GM21528 (cell line): ENCODE measurements at regions not wholly inside any gene's neighbourhood (a gene's known extent, or its start where the extent isn't known, plus 50 kb on each side); places are given as distances from the start of the nearest gene placed in this dataset.

Source experiments
- ATAC-seq: cut with Tn5 transposase; IDR thresholded peaks from one replicate; pipeline ENCODE4 v1.9.1; 2021; ENCODE audit warnings: mild to moderate bottlenecking, moderate library complexity; ENCODE audit not compliant: unreplicated experiment, low FRiP score

DNA sequence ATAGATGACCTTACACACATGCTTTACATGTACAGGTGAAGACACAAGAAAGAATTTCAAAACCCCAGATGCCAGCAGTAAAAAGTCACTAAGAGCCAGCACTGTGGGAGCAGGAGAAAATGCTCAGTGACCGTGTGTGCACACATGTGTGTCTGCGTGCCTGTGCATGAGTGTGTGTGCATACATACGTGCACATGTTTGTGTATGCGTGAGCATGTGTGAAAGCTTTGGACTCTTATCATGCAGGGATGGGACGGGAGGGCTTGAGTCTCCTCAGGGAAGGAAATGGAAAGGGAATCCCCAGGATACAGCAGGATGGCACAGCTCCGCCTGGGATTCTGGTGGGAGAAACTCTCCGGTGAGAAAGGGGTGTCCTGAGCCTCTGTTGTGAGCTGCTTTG, 121.5 kb upstream of the B3GAT1 start:
- no peak for ATAC-seq

DNA sequence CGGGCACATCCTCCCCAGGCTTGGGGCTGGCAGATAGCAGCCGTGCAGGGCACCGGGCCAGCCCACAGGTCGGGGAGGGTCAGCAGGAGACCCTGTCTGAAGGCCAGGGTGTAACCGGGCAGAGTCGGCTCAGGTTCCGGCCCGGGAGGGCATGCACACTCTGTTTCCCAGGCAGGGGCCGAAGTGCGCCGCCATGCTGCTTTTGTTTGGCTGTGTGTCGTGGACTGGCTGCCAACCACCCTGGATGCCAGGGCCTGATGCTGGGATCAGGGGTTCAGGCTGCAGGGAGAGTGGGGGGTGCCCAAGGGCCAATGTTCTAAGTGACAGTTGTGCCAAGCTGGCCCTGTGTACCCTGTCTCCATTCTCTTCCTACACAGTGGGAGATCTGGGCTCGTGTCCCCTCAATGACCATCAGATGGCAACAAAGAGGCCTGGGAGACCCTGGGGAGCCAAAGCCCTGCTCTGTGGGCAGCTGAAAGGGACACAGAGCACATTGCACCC, 120.9 kb upstream of the B3GAT1 start:
- no peak for ATAC-seq

DNA sequence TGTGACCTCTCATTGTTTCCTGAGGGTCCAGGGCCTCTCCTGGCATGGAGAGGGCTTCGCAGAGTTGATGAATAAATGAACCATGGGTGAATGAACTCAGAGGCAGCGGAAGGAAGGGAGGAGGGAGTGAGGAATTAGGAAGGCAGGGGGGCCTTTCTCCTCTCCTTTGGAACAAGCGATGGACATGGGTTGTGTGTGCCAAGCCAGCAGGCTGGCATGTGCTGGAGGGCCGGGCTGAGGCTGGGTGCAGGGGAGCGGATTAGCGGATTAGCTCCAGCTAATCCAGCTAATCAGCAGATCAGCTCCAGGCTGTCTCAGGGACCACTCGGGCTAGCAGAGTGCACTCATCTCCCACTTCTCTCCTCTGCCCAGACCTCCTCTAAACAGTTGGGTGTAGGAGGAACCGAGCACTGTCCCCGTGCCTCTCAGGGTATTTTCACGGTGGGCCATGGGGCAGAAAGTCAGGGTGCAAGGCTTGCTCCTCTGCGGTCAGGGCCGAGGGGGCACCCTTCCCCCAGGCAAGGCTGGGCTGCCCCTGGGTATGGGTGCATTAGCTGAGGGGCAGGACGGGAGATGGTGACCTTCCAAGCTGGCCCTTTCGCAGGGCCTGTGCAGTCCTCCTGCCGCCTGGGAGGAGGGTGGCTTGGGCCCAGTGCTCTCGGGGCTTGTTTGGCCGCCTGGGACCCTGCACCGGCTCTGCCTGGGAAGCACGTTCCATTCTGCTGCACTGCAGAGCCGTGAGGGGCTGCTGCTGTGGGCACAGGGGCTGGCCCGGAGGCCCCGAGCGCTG, 120.3 kb upstream of the B3GAT1 start:
- no peak for ATAC-seq

DNA sequence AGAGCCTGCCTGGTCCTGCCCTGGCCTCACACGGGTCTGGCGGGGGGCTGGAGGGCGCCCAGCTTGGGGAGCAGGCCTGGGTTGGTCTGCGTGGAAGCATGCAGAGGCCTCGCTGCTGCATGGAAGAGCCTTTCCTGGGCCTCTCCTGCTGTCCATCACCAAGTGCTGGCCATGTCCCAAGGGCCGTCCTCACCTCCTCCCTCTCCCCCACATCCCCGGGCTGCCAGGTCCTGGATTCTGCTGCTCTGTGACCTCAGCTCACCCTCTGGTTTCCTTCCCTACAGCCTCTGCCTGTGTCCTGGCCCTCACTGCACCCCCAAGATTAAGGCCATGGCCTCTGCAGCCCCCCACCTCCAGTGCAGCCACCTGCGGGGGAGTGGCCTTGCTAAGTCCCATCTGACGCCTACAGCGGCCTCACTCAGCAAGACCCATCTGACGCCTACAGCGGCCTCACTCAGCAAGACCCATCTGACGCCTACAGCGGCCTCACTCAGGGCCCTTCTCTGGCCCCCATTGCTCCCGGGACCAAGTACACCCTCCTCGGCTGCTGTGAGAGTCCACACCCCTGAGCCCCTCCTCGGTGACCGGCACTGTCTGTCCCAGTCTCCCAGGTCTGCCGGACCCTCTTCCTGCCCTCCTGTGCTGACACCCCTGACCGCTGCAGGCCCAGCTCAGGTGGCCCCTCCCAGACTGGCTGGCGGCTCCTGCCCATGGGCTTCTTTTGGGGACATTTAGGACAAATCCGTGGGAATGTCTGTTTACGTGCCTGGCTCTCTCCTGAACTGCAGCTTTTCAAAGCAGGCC, 119.5 kb upstream of the B3GAT1 start:
- ATAC-seq: no peak

DNA sequence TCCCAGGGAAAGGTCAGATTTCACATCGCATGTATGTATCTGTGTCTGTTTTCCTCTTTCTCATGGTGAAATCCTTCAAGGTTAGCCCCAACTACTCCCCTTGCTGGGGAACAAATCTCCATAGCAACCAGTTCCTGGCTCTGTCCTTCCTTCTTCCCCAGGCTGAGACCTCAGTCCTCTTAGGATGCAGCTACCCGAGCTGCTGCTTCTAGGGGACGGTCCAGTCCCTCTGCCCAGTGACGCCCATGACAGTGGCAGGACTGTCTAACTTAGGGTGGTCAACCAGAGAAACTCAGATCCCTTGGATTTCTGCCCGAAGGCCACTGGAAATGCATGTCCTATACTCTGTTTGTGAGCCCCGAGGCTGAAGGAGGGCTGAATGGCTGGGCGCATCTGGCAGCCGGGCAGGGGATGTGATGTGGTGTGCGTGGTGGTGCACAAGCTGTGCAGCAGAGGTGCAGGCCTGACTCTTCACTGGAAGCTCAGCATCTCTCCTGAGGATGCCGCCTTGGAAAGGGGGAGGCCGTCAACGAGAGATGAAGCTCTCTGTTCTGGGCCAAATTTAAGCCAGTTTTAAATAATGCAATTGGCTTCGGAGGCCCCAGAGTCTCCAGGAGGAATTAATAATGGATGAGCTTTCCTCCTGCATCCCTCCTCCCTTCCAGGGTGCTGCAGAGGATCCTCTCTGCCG, 118.7 kb upstream of the B3GAT1 start:
- ATAC-seq: no peak

DNA sequence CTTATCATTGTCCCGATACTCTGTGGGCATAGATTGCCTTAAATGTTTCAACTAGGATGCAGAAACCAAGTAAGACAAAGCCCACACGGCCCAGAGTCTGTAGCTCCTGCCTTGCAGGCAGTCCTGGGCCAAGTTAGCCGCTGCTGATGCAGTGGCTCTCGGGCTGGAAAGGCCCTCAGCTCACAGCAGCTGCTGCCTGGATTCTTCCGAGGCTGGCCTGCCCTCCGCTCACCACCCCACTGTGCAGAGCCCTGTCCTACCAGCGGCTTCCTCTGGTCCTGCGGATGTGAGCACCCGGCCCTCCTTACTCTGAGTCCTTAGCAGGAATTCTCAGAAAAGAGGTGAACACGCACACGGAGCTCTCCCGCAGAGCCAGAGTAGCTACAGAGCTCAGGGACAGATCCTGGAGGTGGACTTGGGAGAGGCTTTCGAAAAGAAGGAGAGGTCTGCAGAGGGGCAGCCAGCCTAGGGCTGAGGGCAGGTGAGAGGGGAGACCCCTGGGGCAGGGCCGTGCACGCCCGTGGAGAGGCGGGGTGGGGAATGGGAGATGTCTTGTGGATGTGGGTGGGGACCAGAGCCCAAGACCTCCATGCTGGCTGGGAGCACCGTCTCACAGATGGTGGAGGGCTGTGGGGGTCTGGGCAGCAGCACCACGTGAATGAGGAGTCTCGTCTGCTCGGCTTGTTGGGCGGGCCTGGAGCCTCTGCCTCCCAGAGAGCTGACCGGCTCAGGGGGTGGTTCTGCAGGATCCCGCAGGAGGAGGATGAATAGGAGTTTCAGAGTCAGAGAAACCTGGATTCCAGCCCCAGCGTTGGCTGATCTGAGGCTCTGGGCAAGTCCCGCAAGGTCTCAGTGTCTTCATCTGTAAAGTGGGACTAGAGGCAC, 117.4 kb upstream of the B3GAT1 start:
- no peak for ATAC-seq

DNA sequence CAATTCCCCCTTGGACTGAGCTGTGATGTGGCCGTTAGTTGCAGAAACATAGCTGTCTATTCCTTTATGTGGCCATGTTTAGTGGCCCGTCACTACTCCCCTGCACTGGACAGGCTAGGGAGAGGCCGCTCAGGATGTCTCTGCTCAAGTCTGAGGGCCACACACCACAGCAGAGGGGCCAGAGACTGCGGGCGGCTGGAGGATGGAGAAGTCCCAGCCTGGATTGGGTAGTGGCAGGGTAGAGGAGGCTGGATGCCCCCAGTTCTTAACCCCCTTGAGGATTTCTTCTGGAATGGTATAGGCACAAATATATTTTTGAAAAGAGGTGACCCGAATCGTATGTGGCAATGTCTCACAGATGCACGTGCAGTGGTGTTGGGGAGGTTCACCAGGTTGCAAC, 116.4 kb upstream of the B3GAT1 start:
- ATAC-seq: no peak

DNA sequence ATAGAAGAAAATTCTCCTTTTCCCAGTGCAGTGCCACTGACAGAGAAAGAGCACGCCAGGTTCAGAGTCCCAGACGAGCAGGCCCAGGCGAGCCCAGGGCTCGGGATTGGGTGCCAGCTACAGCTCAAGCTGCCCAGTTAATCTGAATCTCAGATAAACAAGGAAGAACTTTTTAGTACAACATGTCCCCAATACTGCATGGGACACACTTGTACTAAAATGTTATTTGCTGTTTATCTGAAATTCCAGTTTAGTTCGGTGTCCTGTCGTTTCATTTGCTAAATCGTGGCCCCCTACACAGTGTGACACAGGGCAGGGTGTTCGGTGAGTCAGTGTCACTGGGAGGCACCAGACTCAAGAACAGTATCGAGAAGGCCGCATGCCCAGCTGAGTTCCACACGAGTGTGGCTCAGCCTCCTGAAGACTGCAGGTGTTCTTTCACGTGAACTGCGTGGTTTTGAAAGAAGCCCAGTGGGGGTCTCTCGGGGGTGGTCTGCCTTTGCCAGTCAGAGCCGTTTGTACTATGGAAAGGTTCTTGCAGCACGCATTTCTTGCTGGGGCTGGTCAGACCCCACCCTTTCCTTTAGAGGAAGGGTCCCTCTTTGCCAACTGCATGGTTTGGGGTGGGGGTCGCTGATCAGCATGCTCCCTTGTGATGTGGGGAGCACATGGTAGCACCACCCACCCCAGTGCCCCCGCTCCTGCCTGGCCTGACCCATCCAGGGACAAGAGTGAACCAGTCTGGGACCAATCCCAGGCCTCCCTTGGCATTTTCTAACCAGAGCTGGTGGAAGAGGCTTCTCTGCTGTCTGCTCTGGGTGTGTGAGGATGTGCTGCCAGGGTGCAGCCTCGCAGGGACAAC, 115.6 kb upstream of the B3GAT1 start:
- no peak for ATAC-seq

DNA sequence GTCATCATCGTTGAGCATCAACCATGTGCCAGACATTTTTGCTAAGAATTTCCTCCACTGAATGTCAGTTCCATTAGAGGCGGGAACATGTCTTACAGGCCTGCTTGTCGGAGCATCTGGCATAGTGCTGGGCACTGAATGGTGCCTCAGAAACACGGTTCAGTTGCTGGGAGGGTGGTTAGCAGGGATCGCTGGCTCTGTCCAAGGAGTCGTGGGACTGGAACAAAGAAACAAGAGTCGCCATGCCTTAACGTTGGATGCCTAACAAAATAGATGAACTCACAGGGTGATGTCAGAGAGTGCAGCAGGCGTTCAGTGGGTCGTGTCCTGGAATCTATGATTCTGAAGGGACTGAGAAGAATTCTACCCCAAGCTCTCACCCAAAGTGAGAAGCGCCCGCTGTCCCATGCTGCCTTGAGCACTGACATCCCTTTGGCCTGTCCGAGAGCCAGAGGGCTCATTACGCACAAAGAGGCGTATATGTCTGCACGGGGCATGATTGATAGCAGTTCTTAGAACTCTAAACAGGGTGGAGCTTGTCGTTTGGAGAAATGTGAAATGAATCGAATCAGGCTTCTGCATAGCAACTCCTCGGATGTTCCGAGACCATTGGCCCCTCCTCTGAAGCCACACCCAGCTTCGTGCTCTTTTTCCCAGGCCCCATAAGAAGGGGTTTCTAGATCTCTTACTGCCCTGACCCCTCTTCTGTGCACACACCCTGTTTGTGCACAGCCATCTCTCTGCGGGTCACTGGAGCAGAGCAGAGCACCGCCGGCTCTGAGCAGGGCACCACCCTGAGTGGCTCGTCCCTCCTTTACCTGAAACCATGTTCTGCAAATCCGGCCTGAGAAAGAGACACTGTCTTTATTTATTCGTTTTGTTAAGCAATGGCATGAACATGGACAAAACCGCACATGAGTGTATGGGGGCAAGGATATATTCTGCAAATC, 113.1 kb upstream of the B3GAT1 start:
- no peak for ATAC-seq

DNA sequence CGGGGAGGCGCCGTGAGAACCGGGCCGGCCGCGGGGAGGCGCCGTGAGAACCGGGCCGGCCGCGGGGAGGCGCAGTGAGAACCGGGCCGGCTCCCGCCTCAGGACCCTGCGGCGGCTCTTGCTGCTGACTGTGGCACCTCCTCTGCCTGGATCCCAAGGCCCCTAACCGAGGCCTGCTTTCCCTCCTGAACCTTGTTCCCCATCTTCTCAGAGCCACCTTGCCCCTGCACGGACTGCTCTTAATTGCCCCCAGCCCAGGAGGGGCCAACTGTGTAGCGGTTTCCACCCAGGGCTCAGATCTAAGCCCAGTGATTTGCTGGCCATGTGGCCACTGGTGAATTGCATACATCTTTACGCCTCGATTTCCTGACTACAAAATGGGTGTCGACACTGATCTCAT, 112.2 kb upstream of the B3GAT1 start:
- no peak for ATAC-seq

DNA sequence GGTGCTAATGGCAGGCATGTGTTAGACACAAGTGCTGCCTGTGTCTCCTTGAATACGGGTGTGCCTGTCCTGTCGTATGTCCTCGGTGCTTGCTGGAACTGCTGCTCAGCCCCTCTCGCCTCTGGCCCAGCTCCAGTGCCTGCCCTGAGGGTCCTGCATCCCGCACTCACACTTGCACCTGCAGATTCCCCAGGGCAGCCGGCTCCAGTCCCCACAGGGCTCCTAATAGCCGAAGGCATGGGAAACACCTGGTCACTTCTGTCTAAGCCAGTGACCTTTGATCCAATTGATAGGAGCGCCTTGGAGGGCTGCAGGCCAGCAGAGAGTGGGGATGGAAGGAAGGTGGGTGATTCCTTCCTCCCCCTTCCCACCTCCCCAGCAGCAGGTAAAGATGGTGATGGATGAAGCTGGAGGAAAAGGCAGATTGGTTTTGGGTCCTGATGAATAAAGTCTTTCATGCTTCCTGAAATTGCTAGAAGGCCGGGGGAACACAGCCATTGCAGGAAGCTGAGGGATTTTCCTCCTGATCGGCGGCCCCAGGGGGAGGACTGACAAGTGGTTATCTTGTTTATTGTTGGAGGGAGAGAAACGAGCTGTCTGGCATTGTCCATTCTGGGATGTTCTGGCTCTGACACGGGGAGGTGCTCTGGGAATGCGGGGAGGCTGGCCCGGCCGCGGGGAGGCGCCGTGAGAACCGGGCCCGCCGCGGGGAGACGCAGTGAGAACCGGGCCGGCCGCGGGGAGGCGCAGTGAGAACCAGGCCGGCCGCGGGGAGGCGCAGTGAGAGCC, 110.9 kb upstream of the B3GAT1 start:
- ATAC-seq: no peak

DNA sequence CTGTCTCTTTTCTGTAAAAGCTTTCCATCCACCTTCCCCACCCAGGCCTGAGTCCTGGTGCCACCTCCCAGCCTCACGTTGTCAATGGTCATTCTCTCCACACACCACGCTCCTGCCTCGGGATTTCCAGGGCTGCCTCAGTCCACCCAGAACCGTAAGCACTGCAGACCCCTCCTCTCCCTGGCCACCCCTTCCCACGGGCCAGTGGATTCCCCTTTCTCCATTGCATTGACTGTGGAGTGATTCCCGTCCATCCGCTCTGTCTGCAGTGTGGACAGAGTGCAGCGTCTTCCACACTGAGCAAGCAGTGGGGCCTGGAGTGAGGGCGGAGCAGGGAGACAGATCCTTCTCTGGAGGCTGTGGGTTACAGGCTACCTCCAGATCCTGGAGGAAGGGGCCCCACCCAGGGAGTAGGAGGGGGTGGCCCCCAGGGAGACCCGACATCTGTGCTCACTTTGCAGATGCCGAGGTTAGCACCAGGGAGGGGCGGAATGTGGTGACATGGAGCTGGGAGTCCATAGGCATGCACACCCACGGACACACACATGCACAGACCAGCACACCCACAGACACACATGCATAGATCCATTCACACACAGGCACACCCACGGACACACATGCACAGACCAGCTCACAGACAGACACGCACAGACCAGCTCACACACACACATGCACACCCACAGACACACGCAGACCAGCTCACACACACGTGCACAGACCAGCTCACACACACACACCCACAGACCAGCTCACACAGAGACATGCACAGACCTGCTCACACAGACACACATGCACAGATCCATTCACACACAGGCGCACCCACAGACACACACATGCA, 109.6 kb upstream of the B3GAT1 start:
- ATAC-seq: no peak

DNA sequence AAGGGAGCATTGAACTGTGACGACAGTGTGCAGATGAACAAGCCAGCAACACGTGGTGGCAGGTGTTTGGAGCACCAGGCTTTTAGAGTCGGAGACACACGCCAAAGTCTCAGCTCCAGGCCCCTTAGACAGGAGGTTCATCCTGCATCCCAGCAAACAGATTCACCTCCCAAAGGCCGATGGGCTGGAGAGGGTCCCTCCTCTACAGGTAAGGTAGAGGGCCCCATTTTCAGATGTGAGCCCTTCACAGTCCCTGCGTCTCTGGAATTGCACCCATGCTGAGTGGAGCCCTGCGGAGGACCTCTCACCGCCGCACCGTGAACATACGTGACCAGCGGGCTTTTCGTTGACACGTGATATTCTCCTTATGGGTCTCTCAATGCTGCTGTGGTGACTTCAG, 109.0 kb upstream of the B3GAT1 start:
- no peak for ATAC-seq

DNA sequence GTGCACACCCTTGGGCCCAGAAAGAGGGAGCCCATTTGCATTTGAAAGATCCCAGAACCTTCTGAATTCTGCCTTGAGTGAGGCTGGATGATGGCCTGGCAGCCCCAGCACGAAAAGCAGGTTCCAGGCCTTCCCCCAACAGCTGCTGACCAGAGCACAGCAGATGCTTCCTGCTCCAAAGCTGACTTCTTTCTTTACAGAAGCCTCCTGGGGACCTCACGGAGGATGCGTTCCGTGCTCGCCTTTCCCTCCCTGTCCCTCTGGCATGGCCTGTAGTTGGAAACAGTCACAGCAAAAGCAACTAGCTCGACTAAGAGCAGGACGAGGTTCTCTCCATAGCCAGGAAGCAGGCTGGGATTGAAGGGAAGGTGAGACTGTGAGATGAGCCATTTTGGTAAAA, 107.7 kb upstream of the B3GAT1 start:
- no peak for ATAC-seq

DNA sequence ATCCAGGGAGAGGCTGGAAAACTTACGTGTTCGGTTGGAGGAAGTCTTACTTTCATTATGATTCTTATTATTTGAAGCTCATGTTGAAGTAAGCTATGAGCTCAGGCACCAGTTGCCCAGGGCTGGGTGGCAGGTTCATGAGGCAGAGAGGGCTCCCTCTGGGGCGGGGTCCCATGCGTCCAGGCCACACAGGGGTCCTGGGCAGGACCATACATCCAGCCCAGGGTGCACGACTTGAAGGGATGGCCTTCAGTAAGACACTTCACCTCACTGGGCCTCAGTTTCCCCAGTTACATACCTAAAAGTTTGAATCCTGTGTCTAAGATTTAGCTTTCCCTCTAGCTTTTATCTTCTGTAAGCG, 107.3 kb upstream of the B3GAT1 start:
- ATAC-seq: no peak

DNA sequence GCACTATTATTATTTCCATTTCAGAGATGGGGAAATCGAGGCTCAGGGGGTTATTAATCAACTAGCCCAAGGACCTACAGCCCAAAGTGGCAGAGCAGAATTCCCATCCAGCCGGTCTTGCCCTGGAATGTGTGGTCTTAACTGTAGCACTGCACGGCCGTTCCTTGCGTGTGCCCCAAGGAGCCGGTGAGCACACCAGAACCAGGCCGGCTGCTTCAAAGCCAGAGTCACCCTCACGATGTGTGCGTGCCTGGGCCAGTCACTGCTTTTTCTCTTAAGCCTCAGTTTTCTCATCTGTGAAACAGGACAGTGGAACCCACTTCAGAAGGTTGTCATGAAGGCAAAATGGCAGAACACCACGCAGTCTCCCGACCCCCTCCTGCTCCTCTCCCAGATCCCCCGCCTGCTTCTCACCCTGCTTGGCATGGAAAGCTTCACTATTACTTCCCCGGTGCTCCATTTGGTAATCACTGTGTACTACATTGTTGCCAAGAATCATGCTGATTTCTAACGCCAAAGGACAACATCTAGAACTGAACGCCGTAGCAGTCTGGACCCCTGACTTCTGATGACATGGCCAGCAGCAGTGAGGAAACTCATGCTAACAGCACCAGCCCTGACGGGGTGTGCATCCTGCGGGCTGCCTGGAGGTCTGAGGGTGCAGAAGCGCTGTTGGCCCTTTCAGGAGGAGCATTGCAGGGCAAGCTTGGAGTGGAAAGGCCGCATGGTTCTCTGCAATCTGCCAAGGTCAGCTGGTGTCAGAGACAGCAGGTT, 106.8 kb upstream of the B3GAT1 start:
- no peak for ATAC-seq
